NOMO-1 treated with dmso at 0.1 percent for 144 hours (cell line): ENCODE measurements at regions not wholly inside any gene's neighbourhood (a gene's known extent, or its start where the extent isn't known, plus 50 kb on each side); places are given as distances from the start of the nearest gene placed in this dataset.

Experiments used
- DNase-seq: peaks from one replicate; lab custom pipeline; 2025; ENCODE audit not compliant: unreplicated experiment; lab: John Stamatoyannopoulos, UW

DNA sequence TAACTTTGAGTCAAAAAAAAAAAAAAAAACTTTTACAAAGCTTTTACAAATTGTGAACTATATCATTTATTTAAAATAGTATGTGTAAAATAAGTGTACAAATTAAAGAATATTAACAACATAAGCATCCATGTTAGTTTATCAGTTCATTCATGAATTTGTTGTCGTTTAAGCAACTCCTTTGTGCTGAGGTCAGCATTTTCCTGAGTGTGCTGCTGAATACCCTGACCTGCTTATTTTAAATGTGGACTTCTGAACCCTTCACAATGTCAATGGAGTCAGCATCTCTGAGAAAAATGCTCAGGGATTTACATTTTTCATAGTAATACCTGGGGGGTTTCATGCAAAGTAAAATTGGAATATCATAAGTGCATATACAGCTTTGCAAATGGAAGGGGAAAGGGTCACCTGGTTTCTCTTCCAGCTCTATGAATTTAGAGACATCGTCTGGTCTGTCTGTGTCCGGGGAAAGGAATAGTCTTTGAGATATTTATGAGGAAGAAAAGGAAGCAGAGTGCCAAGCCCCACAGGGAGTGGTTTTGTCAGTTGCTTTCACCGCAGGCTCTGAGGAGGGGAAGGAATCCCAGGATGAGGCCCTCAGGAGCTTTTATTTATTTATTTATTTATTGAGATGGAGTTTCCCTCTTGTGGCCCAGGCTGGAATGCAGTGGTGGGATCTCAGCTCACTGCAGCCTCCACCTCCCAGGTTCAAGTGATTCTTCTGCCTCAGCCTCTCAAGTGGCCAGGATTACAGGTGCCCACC, 125.5 kb upstream of the SVIL start:
- no peak for DNase-seq

DNA sequence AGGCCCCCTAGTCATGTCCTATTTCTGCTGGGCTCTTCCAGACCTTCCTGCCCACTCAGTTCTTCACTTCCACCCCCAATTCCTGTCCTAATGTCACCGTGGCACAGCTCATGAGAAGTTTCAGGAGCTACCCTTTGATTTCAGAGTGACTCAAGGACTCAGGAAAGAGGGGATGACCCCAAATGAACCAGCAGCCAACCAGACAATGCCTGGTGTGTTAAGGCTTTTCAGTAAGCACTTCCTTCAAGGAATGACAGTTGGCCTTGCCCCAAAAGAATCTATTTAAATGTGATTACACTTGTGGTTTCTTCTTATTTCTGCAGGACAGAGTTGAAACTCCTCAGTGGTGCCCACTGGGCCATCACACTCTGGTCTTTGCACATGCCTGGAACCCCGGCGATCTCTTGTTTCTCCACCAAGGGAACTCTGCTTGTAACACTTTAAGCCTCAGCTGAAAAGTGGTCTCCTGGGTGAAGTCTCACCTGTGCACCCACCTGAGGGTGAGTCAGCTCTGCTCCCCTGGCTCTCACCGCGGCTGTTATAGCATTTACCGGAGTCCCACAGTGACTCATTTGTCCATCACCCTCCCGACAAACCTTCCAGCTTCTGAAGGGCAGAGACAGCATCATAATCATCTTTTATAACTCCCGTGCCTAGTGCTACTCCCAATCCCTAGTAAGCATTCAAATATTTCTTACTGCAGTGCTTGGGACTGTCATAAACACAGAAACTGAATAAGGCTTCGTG, 123.0 kb upstream of the SVIL start:
- DNase-seq, result no peak

DNA sequence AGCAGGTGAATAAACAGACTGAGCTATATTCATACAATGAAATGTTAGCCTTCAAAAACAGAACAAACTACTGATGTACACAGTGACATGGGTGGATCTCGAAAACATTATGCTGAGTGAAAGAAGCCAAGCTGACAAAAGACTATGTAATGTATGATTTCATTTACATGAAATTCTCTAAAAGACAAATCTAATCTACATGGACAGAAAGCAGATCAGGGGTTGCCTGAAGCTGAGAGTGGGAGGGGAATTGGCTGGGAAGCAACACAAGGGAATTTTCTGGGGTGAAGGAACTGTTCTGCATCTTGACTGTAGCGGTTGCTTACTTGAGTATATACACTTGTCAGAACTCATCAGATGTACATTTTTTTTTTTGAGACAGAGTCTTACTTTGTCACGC, 121.7 kb upstream of the SVIL start:
- DNase-seq, result no peak

DNA sequence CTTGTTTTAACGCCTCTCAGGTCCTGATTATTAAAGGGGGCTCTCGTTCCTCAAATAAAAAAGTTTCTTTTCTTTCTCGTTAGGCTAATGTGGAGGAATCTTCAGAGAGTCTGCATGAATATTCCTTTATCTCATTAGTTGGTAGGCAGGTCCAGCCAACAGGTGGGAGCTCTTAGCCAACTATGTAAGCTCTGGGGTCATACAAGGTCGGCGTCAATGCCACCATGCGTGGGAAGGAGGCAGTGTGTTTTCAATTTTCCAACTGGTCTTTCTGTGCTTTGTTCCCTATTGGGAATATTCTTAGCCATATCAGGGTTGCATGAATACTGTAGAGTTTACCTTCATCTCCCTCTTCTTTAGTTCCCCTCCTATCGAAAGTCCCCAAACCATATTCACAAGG, 118.5 kb upstream of the SVIL start:
- no peak for DNase-seq

DNA sequence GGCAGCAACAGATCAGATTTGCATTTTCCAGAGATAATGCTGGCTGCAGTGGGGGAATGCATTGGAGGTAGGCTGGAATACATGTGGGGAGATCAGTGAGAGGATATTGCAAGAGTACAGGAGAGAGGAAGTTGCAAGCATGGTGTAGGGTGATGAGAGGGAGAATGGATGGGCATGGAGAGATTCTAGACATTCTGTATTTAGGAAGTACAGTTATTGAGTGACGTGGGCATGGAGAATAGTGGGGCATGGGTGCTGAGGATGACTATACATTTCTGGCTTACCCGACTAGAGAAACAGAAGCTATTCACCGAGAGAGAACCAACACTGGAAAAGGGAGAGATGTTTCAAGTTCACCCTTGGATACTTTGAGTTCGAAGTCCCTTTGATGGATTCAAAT, 116.9 kb upstream of the SVIL start:
- DNase-seq, result no peak

DNA sequence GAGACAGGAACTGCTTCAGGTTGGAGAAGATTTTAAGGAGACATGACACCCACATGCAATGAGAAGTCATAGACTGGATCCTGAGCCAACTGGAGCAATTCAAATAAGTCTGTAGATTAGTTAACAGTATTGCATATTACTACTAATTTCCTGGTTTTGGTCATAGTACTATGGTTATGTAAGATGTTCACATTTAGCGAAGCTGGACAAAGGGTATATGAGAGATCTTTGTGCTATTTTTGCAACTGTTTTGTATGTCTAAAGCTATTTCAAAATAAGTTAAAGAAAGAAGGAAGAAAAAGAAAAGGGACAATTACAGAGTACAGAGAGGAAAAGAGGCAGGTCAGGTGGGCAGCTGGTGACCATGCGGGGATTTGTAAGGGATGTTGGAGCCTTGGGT, 116.5 kb upstream of the SVIL start:
- DNase-seq, result no peak

DNA sequence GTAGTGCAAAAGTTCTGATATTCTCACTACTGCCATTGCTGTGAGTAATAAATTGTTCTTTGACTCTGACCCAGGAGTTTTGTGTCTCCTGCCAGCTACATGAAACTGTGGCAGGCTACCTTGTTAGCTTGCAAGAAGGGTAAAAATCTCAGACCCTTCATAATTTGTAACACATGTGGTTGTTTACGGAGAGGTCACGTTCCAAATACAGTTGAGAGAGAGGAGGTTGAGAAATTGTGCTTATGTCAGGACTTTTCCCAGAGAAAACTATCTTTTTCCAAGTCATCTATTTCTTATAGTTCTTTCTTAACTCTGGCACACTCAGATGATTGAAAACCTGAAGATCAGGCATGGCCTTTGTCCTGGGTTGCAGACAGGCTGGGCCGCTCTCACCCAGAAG, 114.4 kb upstream of the SVIL start:
- DNase-seq, result no peak

DNA sequence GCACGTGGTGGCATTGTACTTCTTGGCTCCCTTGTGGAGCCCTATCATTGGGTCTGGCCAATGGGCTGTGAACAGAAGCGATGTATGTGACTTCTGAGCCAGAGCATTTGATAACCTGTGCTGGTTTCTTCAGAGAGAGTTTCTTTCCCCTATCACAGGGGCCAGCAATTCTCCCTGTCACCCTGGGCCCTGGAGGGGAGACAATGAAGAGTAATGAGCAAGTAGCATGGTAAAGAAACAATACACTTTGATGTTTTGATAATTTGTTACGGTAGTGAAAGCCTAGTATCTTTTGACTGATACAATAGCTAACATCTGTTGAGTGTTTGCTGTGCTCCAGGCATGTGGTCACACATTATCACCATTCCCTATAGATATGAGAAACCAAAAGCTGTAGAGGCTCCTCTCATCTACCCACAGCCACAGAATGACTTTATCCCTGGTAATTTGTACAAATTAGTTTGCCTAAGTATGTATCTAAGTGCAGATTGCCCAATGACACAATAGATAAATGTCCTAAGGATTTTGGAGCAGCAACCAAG, 113.4 kb upstream of the SVIL start:
- DNase-seq, result no peak

DNA sequence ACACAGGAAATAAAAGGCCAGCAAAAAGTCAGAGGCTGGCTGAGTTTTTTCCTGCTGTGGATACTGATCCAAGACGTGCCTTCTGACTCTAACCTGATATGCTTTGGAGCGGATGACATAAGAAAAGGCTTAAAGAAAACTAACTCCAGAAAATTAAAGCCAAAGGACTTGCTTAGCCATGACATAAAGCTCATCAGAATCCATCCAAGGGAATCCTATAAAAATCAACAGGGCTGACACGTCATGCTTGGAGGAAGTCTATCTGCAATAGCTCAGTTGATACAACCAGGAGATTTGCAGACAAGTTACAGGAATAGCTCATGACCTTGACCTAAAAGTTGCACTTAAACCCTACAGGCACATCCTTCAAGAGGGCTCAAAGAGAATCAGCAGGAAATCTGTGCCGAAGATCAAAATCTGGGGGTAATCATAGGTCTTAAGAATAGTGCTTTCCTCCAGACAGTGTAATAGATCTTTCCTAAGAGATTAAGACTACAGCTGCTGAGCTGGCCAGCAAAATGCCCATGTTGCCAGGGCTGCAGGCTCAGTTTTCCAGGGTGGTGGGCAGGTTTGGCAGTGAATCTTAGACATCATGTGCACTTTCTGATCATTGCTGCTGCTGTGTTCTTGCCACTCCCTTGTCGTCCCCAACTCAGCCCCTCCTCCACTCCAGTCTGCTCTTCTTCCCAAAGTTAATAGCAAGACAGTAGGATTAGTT, 111.5 kb upstream of the SVIL start:
- no peak for DNase-seq

DNA sequence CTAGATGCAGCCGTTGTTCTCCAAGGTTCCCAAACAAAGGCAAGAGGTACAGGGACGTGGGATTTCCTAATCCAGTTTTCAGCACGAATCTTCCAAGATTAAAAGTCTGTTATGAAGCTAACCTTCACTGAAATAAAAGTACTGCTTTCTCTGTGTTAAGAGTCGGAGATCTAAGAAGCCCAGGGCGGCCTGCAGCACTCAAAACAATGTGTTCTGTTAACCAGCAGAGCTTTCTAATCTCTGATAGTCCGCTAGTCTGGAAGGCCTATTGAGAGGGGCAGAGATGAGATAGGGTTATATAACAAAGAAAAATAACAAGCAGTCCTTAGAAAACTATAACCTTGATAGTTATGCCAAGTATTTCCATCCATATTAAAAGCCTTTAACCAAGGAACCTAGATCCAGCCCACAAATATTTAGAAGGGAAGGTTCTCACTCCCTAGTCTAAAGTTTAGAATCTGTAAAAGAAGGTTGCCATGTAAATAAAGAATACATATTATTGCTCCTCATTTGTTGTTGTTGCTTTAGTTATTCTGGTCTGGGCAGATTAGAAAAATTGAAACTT, 106.3 kb upstream of the SVIL start:
- no peak for DNase-seq

DNA sequence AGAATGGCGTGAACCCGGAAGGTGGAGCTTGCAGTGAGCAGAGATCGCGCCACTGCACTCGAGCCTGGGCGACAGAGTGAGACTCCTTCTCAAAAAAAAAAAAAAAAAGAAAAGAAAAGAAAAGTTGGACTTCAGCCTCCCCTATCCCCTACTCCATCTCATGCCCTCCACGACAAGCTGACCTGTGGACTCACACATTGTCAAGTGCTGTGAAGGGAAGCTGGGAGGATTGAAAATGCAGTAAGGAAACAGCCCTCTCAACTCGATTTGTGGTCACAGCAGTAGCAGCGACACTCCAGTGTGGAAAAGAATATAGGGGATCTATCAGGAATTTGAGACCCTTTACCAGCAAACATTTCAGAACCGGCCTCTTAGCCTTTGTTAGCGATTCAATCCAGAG, 103.6 kb upstream of the SVIL start:
- no peak for DNase-seq

DNA sequence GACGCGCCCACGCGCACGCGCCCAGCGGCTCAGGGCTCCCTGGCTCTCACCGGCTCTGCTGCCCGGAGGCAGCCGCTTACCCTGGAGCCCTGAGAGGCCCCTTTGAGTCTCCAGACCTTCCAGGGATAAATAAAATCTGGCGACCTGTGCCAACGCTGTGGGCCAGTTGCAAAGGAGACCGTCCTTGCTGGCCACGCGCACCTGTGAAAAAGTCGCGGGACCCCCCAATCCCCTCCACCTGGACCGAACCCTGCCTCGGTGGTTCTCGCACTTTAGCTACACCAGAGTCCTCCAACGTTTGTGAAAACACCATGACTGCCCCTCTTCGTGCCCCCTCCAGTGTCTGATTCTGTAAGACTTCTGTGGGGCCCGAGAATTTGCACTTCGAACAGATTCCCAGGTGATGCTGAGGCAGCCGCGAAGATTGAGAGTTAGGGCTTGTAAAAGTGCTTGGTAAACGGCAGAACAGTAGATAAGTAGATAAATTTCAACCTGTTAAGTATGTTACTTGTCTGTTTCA, 102.4 kb upstream of the SVIL start:
- no peak for DNase-seq

DNA sequence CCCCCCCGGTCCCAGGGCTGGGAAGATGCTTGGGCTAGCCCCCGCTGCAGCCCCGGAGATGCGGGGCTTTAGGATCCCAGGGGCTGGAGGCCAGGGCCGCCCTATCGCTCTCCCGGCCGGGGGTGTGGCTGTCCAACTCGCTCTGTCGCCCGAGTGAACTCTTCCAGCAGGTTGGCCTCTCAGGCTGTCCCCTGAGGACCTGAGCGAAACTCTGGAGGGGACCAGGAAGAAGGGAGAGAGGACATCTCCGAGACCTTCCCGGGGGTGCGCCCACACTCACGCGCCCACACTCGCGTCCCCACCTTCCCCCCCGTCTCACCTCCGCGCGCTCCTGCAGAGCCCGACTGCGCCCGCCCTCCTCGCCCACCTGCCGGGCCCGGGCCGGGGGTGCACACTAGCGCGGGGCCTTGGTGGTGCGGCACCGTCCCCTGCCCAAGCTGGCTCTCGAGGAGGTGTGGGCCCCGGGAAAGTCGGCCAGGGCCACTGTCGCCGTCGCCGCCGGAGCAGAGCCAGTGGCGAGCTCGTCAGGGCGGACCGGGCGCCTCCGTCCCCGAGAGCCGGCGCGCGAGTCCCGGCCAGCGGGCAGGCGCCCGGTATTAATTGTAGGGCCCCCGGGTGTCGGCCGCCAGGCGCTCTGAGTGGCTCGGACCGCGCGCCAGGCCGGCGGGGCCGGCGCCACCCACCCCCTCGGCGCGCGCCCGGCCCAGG, 101.7 kb upstream of the SVIL start:
- DNase-seq, result no peak

DNA sequence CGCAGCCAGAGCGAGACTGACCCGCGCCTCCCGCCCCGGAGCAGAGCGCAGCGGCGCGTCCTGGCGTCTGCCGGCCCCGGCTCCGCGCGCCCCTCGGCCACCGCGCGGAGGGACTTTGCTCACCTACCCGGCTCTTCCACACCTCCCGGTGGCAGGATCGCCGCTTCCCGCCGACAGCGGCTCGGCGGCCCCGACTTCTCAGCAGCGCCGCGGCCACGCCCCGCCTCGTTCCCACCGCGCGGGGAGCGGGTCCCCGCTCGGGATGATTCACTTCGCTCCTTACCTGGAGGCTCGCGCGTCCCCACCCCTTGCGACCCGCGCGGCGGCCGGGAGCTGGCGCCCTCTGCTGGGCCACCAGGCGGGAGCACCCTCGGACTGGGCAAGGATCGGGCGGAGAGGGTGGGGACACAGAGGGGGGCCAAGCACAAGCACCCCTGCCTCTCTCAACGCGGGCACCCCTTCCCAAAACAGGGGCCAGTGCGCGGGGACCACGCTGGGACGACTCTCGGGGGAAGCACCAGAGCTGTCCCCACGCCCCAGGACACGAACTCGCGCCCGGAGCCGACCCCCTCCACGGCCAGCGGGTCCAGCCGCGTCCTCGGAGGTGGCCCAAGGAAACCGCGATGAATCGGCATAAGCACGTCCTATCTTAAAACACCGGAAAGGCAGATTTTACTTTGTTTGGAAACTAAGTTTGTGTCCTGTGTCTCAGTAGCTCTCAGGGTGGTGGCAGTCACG, 101.0 kb upstream of the SVIL start:
- peak; percentile 74 for DNase-seq

DNA sequence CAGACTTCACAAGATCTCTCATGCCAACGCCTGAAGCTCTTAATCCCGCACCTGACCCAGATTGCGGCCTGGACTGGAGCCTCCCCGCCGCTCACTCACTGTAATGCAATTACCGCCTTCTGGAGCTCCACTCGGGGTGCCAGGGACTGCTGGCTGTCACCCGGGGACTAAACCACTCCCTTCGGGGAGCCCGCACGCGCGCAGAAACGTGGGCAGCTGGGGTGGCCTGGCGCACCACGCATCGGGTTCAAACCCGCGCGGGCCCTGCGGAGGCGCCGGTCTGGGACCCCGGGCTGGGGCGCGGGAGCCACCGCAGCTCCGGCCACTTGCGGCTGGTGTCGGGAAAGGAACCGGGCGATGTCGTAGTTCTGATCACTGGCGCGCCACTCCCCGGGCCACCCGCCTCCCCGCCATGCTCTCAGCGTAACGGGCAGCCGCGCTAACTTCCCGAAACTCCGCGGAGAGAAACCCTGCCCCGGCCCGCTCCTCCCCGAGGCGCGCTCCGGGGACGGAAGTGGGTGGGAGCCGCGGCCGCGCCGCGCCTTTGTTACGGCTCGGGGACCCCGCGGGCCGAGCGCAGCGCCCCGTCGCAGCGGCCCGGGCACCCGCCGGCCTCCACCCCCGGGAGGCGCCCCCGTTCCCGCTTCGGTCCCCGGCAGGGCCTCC, 100.3 kb upstream of the SVIL start:
- peak; percentile 68 for DNase-seq

DNA sequence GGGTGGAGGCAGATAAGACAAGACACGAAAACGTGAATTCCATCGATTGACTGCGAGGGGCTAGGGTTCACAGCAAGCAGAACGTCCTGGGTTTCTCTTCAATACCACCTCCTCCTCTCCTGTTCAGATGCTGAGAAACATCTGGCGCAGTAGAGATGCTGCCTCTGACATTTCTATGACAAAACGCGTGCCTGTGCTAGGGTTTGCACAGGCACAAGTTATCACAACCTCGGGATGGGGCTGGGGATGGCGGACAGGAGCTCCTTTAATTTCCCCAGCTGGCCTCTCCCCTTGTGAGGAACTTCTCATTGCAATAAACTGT, 99.8 kb upstream of the SVIL start:
- no peak for DNase-seq

DNA sequence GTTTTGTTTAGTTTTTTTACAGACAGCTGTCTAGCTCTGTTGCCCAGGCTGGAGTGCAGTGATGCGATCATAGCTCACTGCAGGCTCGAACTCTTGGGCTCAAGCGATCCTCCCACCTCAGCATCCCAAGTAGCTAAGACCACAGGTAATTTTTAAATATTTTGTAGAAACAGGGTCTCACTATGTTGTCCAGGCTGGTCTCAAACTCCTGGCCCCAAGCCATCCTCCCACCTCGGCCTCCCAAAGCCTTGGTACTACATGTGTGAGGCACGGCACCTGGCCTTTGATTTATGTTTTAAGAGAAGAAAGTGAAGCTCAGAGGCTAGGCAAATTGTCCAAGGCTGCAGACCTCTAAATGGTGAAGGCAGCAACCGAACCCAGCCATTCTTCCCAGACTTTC, 98.6 kb upstream of the SVIL start:
- DNase-seq, result no peak

DNA sequence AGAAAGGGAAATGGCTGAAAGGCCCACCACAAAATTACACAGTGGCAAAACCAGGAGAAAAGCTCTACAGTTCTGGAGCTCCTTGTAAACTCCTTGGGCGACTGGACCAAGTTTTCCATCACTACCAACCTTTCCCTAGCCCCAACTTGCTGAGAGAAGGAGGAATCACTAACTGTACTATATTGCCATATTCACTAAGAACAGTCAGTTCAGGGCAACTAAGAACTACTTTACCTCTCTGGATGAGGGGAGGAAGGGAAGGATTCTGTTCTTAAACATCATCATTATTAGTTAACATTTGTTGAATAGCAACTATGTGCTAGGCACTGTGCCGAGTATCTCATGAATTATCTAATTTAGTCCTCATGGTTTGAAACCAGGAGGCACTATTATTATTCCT, 98.1 kb upstream of the SVIL start:
- DNase-seq, result no peak

DNA sequence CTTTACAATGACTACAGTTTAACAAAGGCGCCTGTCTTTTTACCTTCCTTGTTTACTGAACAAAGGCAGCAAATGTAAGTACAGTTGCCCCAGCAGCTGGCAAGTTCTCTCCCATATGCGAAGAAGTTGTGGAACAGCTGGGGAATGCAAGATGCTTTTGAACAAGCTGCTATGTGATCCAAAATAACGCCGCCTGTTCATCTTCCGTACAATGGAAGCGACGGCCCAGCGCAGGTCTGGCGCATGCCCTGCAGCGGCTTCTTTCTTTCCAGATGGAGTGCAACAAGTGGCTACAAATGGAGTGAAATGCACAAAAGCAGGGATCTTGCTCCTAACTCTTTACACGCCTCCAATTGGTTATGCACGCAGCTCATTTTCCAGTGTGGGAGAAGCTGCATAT, 97.0 kb upstream of the SVIL start:
- DNase-seq, result no peak

DNA sequence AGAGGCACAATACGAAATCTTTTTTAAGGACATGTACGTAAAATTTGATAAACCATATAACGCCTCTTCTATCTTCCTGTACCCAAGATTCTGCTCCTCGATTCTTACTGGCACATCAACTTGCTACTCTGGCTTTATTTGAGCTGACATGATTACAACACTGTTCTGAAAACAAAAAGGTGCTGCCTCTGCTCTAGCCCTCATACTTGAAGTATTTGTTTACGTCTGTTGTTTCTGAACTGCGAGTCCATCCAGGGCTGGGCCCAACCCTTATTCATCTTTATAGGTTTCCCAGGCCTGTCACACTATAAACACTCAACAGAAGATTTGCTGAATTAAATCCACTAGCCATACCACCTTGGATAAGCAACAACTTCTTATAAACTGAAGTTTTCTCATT, 96.2 kb upstream of the SVIL start:
- no peak for DNase-seq
